A172 (cell line): ENCODE measurements at regions not wholly inside any gene's neighbourhood (a gene's known extent, or its start where the extent isn't known, plus 50 kb on each side); places are given as distances from the start of the nearest gene placed in this dataset.

Experiments
- DNase-seq: peaks from one replicate; pipeline ENCODE4 v3.0.0-alpha.2; 2015; ENCODE audit warnings: low spot score

DNA sequence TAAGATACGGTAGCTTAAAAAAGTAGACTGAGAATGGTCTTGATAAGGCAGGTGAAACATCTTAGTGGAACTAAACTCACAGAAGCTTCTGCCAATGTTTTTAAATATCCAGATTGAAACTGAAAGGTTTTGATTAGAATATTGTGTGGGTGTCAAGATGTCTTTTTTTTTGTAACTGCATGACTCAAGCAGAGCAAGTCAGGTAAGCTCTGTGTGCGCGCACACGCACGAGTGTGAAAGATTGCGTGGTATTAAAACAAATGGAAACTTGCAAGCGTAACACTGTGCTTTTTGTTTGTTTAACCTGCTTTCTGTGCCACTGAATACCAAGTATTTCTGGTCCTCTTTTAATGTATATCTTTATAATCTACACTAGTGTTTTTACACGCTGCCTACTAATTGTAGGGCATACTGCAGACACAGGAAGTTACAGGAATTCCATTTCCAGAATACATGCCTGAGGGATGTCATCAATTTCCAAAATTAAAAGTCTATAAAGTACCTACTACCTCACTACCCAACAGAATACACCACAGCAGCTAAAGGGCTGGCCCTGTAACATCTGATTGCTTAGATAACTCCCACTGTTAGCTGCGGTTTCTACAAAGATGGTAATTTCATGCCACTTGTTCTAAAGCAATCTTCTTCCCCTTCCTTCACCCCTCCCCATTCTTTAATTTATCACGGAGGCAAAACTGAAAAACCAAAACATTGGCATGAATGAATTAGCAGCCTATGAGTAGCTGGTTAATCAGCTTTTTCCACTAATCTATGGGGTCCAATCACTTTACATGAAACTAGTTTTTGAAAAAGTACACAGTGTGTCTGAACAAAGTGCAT, 472.8 kb downstream of the SHQ1 start:
- DNase-seq: no peak

- DNase-seq: no peak
Observed at GRCh38 chr3:72373139-72373538, 475.1 kb downstream of the SHQ1 start.

DNA sequence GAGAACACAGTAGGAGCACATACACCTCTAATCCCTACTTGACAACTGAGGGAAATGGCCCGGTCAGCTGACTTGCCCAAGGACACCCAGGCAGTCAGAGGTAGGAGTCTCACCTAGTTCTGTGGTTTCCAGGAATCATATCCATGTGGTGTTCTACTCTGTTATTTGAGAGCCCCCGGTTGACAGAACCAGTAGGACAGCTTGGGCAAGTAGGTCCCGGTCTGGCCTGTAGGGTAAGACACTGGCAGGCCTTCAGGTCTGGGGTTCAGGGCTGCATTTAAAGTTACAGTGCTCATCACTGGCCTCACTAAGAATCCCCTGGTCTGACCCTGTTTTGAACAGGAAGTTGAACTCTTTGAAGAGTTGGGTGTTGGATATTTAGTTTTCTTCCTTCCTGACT, 476.1 kb downstream of the SHQ1 start:
- DNase-seq: no peak

DNA sequence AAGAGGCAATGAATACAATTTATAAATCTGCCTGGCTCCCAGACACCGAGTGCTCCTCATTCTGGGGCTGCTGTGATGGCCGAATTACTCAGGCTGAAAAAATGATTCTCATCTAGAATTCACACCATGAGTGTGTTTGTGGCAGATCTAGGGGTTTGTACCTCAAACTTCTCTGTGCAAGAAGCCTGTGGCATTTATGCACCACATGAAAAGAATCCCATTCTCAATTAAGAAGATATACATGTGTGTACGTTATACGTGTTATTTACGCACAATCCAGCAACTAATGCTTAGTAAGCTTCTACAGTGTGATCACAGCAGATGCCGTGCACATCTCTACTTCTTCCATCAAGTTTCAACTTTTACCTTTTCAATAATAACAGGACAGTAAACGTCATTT, 476.8 kb downstream of the SHQ1 start:
- no peak for DNase-seq

DNA sequence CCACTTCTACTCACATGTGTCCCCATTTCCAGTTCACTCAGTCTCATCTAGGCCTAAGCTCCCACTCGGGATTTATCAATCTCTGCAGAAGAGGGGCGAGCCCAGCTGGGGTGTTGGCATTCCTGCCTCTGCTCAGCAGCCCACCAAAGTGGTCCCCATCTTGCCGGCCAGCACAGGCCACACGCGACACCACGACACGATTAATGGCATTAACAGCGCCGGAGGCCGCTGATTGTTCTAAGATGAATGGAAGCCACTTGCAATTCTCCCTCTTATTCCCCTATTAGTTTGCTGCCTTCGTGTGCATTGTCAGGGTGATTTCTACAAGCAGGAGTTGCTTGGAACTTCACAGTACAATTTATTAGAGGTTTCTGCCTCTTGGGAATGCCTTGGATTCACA, 477.3 kb downstream of the SHQ1 start:
- no peak for DNase-seq

GRCh38 chr3:72369681-72370080, 478.6 kb downstream of the SHQ1 start:
- DNase-seq: no peak

- no peak for DNase-seq
Observed at GRCh38 chr3:72368331-72368975, 479.8 kb downstream of the SHQ1 start.

- no peak for DNase-seq
Observed at GRCh38 chr3:72361990-72362389, 486.3 kb downstream of the SHQ1 start.

DNA sequence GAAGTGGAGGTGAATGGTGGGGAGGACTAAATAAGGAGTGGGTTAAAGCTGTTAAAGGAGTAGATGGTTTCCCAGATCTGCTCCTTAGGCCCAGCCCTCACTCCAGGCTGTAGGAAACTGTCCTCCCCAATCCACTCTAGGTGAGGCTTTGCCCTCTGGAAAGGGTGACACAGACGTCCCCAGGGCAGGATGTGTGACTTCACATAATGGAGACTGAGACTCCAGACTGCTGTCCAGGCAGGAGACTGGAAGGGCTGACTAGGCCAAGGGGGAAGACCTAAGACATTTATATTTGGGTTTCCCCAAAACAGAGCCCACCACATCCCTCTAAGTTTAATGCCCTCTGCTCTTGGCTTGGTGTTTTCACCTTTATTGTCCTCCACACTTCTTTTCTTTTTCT, 488.5 kb downstream of the SHQ1 start:
- DNase-seq: no peak

- no peak for DNase-seq
Observed at GRCh38 chr3:72355168-72355567, 493.1 kb downstream of the SHQ1 start.

DNA sequence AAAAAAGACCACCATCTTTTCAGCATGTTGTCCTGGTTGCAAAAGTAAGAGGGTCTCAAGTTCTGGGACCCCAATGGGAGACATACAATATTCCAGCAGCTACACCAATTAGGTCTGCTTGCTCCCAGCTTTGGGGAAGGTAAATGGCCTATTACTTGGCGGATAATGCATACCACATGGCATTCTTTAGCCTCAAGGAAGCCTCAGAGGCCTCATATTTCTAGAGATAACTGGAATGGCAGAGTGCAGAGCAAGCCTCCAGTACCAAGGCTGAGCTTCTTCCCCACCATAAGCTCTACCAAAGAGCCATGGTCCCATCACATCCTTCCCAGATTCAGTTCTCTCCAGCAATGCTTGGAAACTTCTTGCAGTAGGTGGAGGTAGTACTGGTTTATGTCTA, 493.8 kb downstream of the SHQ1 start:
- no peak for DNase-seq

GRCh38 chr3:72353236-72354128, 494.8 kb downstream of the SHQ1 start:
- DNase-seq: no peak

GRCh38 chr3:72352176-72352575, 496.1 kb downstream of the SHQ1 start:
- DNase-seq: no peak

DNA sequence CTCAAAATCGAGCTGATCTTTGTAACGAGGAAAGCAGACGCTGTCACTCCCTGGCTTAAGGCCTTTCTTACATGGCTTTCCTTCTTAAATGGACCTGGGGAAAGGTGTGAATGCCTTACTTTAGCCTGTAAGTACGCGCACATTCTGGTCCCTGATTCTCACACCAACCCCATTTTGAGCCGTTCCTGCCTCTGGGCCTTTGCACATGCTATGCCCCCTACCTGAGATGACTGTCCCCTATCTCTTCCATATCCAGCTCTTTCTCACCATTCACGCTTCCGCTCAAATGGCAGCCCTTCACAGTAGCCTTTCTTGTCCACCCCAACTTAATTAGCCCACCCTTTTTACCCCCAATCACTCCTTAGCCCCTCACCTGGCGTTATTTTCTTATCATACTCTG, 496.7 kb downstream of the SHQ1 start:
- DNase-seq: no peak

DNA sequence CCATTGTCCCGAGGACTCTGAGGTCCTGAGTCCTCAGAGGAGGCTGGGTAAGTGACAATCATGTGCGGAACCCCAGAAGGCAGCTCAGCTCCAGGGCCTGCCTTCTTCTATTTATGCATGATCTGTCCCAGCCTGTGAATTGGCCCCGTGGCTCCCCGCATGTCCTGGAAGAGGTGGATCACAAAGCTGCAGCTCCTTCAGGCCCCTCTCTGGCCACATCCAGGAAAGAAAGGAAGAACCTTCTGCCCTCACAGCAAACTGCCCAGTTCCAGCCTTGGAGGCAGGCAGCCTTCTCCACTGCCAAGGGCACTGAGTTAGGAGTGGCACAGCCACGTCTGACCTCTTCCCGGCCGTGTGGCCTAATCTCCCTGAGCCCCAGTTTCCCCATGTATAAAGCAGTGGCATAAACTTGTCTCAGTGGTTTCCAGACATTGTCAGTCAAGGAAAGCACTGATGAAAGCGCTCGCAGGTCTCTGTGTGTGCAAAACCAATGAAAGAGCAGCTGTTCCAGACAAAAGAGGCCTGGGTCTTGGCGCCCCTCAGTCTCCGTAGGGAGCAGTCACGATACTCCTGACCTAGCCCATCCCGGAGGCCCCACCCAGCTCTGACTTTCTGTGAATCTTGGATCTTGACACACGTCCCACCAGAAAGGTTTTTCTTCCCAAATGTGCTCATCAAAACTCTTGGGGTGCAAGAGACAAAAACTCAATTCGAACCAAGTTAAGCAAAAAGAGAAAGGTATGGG, 497.3 kb downstream of the SHQ1 start:
- DNase-seq: no peak

DNA sequence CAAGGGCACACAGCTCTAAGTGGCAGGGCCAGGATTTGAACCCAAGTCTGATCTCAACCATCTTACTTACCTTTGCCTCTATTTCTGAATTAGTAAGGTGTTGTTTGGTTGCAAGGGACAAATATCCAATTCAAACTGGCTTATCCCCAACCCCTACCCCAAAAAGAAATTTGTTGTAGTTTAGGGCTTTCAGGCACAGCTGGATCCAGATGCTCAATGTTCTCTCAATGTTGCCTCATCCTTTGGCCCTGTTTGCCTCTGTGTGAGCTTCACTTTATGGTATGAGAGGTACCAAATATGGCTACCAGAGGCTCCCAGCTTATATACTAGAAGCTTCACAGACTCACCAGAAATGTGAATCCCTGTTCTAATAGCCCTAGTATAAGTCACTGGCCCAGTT, 499.9 kb downstream of the SHQ1 start:
- no peak for DNase-seq

DNA sequence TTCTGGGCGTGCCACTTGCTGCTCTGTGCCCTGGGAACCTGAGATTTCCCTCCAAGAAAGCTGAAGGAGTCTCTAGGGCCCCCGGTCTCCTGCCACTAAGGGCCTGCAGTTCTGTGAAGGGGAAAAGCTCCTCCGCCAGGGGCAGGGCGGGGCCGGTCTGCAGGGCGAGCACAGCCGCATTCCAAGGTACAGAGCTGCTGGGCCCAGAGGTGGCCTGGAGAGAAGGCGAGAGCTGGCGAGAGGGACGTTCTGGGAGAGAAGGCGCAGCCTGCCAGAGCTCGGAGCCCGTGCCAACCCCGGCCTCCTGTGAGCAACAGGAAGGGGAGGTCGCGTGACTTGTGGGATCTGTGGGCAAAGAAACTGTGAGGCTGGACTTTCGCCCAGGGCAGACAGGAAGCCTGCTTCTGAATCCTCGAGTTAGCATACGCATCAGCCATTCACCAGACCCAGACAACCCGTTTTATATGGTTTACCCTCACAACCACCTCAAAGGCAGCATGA, 500.4 kb downstream of the SHQ1 start:
- peak; percentile 86 for DNase-seq

DNA sequence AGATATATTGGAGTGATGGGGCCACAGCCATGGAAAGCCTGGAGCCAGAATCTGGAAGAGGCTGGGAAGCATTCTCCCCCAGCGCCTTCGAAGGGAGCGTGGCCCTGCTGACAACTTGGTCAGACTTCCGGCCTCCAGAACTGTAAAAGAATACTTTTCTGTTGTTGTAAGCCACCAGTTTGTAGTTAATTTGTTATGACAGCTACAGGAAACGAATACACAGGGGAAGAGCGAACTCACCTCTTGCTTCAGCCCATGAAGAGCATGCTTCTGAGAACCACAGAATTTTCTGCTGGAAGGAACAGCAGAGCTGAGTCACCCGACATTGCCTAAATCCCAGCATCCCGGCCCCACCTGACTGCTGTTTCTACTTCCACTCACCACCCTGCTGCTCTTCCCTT, 501.7 kb downstream of the SHQ1 start:
- peak; percentile 92 for DNase-seq

DNA sequence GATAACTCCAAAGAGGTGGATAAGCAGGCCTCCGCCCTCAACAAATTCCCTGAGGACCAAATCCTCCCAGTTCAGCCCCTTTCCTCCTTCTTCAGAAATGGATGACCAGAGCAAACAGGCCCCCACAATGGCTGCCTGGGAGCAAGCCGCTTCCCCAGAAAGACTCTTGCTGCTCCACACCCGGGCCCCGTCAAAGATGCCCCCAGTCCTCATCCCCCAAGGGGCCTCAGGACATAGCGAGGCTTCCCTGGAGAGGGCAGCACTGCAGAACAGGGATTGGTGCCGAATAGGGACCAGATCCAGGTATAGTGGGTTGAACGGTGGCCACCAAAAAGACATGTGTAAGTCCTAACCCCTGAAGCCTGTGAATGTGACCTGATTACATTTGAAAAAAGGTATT, 502.3 kb downstream of the SHQ1 start:
- DNase-seq: no peak

DNA sequence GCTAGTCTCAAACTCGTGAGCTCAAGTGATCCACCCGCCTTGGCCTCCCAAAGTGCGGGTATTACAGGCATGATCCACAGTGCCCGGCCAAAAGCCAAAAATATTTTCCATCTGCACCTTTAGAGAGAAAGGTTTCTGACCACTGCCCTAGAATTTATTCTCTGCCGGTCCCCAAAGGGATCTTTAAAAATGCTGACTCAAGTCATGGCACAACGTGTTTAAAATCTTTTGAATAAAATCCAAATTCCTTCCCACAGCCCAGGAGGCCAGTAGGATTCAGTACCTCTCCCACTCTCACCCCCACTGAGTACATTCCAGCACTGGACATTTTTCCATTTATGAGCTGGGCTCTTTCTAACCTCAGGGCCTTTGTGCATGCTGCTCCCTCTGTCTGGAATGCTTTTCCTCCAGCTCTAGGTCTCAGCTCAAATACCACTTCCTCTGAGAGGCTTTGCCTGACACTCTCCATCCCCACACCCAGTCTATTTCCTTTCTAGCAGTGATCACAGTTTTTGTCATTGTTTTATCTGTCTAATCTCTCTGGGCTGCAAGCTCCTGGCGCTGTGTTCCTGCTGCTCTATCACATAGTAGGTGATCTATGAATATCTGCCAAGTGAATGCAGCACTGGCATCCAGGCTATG, 502.9 kb downstream of the SHQ1 start:
- peak; percentile 64 for DNase-seq

GRCh38 chr3:72344647-72345046, 503.6 kb downstream of the SHQ1 start:
- no peak for DNase-seq
